HT-29 (cell line): ENCODE measurements at regions not wholly inside any gene's neighbourhood (a gene's known extent, or its start where the extent isn't known, plus 50 kb on each side); places are given as distances from the start of the nearest gene placed in this dataset. TPM values are rescaled to one million over a fixed set of nuclear protein-coding genes. Genes with fewer than 3 reads are reported as not detected.
A peak's percentile ranks its signal among the peaks of the same experiment; 100 is the strongest.

Experiments used
- DNase-seq: peaks from one replicate; pipeline ENCODE4 v3.0.0-alpha.2; 2015; ENCODE audit warnings: low spot score
- small RNA-seq: library from RNA; depleted of rRNA; stranded (forward); fragments of <200 nt; gene quantifications from one replicate; pipeline ENCODE3, GENCODE V24; 2014

DNA sequence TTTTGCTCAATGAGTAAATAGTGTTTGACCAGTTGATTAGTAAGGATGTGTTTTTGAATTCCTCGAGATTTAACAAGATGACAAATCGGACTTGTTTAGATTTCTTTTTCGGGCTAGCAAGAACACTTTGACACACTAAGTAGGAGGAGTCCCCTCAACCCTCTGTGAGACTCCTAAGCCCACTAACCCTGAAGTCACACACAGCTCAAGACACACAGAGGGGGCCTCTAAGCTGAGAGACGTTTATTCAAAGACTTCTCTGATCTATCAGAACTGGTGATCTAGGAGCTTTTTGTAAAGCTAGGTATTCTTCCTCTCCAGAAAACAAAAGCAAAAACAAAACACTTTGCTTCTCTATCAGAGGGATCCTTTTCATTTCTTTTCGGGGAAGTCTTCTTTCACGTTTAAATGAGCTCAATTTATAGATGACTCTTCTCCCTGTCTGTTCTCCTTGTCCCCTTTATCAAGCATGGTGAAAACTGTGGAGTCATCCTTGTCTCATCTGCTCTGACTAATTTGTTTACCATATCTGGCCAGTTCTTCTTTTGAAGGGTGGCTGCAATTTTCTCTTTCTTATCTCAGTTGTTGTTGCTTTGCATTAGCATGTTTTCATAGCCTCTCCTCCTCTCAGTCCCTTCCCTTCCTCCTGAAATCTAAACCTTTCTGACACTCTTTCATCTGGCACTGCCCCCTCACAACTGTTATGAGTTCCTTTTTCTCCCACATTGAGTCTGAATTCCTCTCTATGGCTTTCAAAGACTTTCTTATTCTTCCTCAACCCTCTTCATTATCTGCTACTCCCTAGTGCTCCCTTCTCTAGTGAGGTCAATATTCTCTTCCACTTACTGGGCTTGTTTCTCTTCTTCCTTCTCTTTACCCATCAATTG, 68.5 kb upstream of the RAI14 start:
- no peak for DNase-seq

DNA sequence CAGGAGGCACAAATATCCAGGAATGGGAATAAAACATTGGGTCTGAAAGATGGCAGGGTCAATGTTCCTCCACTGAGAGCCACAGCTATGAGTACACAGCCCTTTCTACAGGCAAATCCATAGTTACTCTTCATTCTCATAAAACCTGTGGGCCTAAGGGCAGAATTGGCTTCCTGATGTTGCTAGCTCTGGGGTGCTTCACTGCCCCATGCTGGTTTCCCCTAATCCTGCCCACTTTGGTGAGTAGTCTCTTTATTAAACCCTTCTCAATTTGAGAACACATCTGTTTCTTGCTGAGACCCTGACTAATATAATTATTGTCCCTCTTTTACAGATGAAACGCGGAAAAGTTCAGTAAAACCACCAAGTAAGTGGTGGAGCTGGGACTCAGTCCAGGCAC, 66.3 kb upstream of the RAI14 start:
- no peak for DNase-seq

DNA sequence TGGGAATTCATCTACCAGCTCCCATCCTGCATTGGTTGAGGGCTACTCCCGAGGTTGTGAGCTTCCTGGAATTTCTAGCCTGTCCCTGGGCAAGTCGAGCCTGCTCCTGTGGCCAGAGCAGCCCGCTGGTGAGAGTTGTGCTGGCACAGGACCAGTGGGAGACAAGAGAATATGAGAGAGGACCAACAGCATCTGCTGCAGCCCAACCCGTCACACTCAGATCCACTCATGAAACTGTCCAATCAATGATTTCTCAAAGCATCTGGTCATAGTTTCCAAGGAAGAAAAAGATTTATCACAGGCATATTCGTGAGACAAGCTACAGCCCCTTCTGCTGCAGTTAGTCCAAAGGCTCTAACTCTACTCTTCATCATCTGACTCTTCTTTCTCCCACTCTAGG, 64.4 kb upstream of the RAI14 start:
- DNase-seq: no peak

DNA sequence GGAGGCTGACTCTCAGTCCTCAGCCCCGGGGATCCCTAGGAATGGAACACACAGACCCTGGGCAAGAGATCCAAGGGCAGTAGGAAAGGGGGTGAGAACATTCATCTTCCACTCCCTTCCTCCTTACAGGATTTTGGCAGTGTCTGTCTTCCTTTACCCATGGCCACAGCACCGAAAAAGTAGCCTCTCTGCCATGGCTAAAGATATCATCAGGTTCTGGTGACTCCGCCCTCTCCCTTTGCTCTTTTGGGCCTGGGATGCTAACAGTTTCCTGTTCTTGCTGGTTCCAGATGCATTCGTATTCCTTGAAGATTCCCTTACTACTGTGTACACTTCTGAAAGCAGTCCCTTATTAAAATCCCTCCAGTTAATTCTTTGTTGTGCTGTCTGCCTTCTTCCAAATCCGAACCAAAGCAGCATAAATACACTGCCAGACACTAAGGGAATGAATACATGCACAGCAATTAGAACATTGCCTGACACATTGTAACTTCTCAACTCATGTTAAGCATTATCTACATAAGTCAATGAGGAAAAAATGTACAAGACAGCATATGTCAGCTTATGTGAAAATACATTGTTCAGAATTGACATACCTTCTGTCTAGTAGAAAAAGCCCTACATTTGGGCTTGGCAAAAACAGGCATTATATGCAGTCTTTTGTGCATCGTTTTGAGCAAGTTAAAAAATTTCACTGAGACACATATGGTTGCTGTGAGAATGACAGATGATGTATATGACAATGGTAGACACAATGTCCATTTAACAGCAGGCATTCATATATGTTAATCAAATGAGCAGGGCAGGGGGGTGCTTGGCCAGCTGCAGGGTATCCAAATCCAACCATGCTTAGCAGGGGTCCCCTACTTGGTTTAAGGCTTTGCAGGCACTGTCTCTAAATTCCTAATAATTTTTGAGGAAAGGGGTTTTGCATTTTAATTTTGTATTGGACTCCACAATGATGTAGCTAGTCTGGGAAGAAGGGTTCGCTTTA, 58.8 kb upstream of the RAI14 start:
- no peak for DNase-seq

DNA sequence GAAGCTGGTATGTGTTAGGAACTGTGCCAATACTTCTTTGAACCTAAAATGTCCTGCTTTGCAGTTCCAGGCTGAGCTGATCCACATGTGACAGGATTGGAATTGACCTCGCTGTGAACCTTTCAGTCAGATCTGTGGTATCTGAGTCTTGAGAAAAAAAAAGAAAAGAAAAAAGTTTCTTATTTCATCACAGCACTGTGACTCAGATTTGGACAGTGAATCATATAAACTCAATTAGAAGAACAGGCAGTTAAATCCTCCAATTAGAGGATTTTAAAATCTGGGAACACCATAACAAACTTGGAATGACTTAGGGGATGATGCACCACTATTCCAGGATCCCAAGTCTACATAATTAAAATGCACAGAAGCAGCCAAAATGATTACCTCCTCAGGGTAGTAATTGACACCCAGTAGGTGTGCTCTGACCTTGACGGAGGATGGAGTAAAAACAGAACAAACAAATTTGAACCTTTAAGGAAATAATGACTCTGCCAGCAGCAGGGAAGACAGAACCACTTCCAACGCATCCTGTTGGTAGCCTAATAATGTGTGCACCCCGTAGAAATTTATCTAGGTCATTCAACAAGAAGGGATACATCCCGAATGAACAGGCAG, 57.8 kb upstream of the RAI14 start:
- DNase-seq: peak; percentile 20

DNA sequence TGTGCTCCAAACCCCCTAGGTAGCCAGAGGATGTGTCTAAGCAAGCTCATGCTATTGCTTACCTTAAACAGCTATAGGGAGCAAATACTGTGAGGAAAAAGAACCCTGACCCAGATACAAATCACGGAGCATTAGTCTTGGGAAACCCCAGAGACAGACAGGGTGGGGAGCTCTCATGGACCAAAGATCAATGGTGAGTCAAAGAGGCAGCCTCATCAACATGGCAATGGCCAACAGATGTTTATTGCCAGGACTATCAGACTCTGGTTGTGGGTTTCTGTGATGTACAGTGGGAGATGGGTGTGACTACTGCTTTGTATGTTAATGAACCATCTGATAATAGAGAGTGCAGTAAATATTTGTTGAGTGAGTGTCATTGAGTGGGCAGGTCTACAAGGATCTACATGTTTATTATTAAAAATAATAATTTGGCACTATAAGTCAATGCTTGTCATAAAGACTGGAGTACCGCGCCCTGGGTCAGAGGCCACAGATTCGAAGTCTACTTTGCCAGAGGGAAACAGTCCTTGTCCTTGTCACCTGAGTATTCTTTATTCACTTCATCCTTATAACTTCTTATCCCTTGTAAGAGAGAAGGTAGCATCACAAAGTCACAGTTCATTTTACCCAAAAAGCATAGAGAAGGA, 56.5 kb upstream of the RAI14 start:
- peak; percentile 37 for DNase-seq

DNA sequence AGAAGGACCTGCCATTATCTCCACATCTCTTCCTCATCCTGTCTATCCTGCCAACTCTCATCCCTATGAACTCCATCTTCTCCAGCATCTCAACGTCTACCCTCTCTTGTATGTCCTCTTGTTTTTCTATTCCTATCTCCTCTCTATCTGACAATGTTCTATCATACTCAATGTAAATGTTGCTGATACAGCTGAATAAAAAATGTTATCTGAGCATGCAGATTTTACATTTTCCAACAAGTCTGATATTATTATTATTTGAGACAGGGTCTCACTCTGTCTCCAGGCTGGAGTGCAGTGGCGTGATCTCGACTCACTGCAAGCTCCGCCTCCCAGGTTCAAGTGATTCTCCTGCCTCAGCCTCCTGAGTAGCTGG, 56.0 kb upstream of the RAI14 start:
- no peak for DNase-seq

DNA sequence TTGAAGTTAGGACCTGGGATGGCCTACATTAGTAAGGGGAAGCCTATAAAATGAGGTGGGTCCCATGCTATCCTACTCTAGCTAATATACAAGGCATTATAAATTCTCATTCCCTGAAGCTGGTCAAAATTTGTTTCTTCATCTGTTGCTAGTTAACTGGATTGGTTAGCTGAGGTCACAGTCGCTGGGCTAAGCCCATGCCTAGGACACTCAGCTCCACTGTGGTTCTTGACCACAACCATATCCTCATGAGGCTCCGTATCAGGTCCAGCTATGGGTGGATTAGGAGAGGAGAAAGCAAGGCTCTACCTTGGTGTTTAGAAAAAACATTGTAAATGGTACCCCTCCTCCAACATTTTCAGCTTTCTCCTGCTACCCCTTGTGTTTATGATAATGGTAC, 52.8 kb upstream of the RAI14 start:
- no peak for DNase-seq

DNA sequence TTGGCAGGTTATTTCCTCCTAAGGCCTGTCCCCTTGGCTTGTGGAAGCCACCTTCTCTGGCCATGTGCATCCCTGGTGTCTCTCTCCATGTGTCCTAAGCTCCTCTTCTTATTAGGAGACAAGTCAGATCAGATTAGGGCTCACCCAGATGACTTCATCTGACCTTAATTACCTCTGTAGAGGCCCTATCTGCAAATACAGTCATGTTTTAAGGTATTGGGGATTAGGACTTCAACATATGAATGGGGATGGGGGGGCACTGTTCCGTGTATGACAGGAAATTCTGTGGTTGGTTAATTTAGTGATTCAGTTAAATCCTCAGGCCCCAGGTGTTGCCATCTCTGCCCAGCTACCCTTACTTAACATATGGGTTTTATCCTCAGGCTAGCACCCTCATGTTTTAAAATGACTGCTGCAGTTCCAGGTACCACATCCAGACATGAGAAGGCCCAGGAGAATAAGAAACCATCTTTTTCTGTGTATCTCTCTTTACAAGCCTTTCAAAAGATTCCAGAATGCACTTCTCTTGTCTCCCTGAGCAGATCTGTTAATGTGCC, 51.9 kb upstream of the RAI14 start:
- DNase-seq: no peak

DNA sequence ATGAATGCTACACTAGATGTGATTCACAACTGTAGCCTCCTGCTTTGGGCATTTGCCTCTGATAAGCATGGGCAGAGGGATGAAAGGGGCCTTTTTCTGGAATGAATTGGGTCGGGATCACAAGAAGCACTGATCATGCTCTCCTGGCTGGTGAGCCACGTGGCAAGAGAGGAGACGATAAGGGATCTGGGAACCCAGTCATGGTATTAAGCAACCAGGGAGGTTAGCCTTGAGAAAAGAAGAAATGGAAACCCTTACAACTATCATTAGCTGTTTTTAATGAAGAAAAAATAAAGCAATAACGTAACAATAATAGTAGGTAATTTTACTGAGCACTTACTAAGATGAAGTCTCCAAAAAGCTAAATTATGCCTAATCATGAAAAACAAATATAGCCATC, 50.0 kb upstream of the RAI14 start:
- DNase-seq: no peak

Small RNA genes in the stretch of these regions (small RNA-seq; reads per million reads assigned to genes)
- not detected for gene AC139792.3
